MM.1S (cell line): ENCODE measurements at regions not wholly inside any gene's neighbourhood (a gene's known extent, or its start where the extent isn't known, plus 50 kb on each side); places are given as distances from the start of the nearest gene placed in this dataset.

Experiments used
- EZH2 ChIP-seq: fragments of 300-600 bp; sonication (generic); optimal IDR thresholded peaks from 2 replicates; pipeline ENCODE3; 2017; ENCODE audit warnings: low read depth, mild to moderate bottlenecking, antibody characterized with exemption, low read length, mixed read lengths
- TF ChIP-seq, protein P1 (sequence below): fragments of 300-600 bp; sonication (generic); IDR thresholded peaks from 2 replicates; pipeline ENCODE4 v1.5.1; 2016; ENCODE audit warnings: antibody characterized with exemption, low read length, mixed read lengths

DNA sequence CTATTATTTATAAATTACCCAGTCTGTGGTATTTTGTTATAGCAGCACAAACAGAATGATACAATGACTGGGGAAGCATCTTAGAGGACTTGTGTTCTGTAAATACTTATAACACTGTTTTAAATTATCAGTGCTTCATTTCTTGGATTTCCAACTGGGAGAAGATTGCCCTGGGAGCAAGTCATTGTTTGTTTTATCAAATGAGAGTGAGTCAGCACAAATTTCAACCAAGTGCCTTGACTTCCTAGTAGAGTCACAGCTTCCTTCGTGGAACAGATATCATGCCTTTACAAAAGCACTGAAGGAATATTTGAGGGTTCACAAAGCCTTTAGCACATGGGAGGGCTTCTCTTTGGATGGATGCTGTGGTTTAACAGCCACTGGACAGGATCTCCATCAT is 234.1 kb downstream of the KTN1 start:
- TF ChIP-seq, protein P1, sequence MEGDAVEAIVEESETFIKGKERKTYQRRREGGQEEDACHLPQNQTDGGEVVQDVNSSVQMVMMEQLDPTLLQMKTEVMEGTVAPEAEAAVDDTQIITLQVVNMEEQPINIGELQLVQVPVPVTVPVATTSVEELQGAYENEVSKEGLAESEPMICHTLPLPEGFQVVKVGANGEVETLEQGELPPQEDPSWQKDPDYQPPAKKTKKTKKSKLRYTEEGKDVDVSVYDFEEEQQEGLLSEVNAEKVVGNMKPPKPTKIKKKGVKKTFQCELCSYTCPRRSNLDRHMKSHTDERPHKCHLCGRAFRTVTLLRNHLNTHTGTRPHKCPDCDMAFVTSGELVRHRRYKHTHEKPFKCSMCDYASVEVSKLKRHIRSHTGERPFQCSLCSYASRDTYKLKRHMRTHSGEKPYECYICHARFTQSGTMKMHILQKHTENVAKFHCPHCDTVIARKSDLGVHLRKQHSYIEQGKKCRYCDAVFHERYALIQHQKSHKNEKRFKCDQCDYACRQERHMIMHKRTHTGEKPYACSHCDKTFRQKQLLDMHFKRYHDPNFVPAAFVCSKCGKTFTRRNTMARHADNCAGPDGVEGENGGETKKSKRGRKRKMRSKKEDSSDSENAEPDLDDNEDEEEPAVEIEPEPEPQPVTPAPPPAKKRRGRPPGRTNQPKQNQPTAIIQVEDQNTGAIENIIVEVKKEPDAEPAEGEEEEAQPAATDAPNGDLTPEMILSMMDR = no peak
- TF ChIP-seq EZH2 = no peak
